A673 (cell line): ENCODE measurements at regions not wholly inside any gene's neighbourhood (a gene's known extent, or its start where the extent isn't known, plus 50 kb on each side); places are given as distances from the start of the nearest gene placed in this dataset.

ENCODE experiments used
- BruUV-seq: library from RNA; stranded (reverse); fragments of 400-500 nt; replicated peaks from 2 replicates; lab custom pipeline; 2021; lab: Mats Ljungman, UMichigan
- CTCF ChIA-PET: fragments of 300-600 bp; sonication (Branson Sonifier 250); formaldehyde crosslinking; loops from one replicate; lab custom pipeline; 2022; ENCODE audit warnings: antibody characterized with exemption; lab: Charles Lee
- POLR2A ChIA-PET: fragments of 300-600 bp; sonication (Branson Sonifier 250); formaldehyde crosslinking; loops from one replicate; lab custom pipeline; 2022; ENCODE audit warnings: antibody characterized with exemption; ENCODE audit not compliant: low non-redundant PET; lab: Charles Lee
- DNase-seq: peaks from one replicate; pipeline ENCODE4 v3.0.0-alpha.2; 2015; ENCODE audit warnings: low spot score
- H3K27ac ChIP-seq: fragments of 200-600 bp; sonication (generic); 2 replicates; pipeline ENCODE4 v1.5.1; 2016; ENCODE audit warnings: mixed run types, low read depth, mild to moderate bottlenecking, mixed read lengths, antibody characterized with exemption, low read length; ENCODE audit not compliant: poor library complexity, severe bottlenecking
- H3K27me3 ChIP-seq: fragments of 200-600 bp; sonication (generic); replicated peaks from 2 replicates; pipeline ENCODE4 v1.6.1; 2017; ENCODE audit warnings: mixed run types, low read depth, mild to moderate bottlenecking, mixed read lengths, antibody characterized with exemption, low read length; ENCODE audit not compliant: insufficient read depth, poor library complexity
- H3K36me3 ChIP-seq: fragments of 200-600 bp; sonication (generic); 2 replicates; pipeline ENCODE4 v1.6.1; 2016; ENCODE audit warnings: mixed run types, mild to moderate bottlenecking, mixed read lengths, antibody characterized with exemption, low read length; ENCODE audit not compliant: insufficient read depth, poor library complexity, severe bottlenecking
- H3K4me1 ChIP-seq: fragments of 200-600 bp; sonication (generic); 2 replicates; pipeline ENCODE4 v1.6.1; 2017; ENCODE audit warnings: mixed run types, mild to moderate bottlenecking, mixed read lengths, antibody characterized with exemption, low read length; ENCODE audit not compliant: insufficient read depth, poor library complexity, severe bottlenecking
- H3K4me3 ChIP-seq: fragments of 200-600 bp; sonication (generic); 2 replicates; pipeline ENCODE4 v1.5.1; 2016; ENCODE audit warnings: low read depth, mixed run types, mild to moderate bottlenecking, mixed read lengths, low read length; ENCODE audit not compliant: poor library complexity, severe bottlenecking
- H3K9me3 ChIP-seq: fragments of 200-600 bp; sonication (generic); 2 replicates; pipeline ENCODE4 v1.6.1; 2016; ENCODE audit warnings: mixed run types, low read depth, mild to moderate bottlenecking, mixed read lengths, antibody characterized with exemption, low read length; ENCODE audit not compliant: poor library complexity, severe bottlenecking
- EZH2 ChIP-seq: fragments of 200-600 bp; sonication (generic); IDR thresholded peaks from 2 replicates; pipeline ENCODE4 v1.6.1; 2017; ENCODE audit warnings: borderline replicate concordance, low read depth, mild to moderate bottlenecking, mixed read lengths, antibody characterized with exemption, low read length; ENCODE audit not compliant: poor library complexity, severe bottlenecking
- intact Hi-C: fragments of 100-400 bp; cut with micrococcal nuclease; formaldehyde crosslinking; loops from one replicate; pipeline ENCODE4 v1.10.0; 2022; ENCODE audit not compliant: unreplicated experiment
- TF ChIP-seq, protein P1 (sequence below): fragments of 300-800, 200-600 bp; sonication (generic); conservative IDR thresholded peaks from 2 replicates; pipeline ENCODE4 v1.5.1; 2017; ENCODE audit warnings: low read depth, mild to moderate bottlenecking, antibody characterized with exemption, low read length, moderate library complexity, mixed read lengths

DNA sequence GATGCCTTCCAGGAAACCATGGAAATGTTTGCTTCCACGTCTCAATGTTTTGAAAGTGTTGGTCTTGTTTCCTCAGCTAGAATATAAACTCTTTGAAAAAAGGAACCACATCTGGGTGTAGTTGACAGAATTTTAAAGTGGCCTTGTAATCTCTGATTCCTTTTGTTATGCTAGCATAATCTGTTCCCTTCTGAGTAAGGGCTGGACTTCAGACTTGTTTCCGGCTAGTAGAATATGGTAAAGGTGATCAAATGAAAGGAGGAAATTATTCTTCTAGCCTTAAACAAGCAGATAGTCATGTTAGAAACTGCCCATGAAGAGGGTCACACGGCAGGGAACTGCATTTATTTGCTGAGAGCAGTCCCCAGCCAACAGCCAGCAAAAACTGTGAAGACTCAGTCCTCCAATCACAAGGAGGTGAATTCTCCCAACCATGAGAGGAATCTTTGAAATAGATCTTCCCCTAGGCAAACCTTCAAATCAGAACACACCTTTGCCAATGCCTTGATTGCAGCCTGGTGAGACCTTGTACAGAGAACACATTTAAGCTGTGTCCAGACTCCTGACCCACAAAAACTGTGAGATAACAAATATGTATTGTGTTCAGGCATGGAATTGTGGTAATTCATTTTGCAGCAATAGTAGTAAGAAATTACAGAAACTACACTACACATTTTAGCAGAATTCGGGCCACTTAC, 316.9 kb upstream of the SP8 start:
- DNase-seq: no peak
- Histone ChIP-seq H3K27me3 (peaks cover 25% of the 10 kb centered on the region), H3K4me3 (no peak overlapping the region), H3K4me1 (no peaks in the 10 kb centered on the region), H3K9me3 (no peaks in the 10 kb centered on the region), H3K27ac (no peak overlapping the region), H3K36me3 (no peaks in the 10 kb centered on the region)
- TF ChIP-seq, protein P1, sequence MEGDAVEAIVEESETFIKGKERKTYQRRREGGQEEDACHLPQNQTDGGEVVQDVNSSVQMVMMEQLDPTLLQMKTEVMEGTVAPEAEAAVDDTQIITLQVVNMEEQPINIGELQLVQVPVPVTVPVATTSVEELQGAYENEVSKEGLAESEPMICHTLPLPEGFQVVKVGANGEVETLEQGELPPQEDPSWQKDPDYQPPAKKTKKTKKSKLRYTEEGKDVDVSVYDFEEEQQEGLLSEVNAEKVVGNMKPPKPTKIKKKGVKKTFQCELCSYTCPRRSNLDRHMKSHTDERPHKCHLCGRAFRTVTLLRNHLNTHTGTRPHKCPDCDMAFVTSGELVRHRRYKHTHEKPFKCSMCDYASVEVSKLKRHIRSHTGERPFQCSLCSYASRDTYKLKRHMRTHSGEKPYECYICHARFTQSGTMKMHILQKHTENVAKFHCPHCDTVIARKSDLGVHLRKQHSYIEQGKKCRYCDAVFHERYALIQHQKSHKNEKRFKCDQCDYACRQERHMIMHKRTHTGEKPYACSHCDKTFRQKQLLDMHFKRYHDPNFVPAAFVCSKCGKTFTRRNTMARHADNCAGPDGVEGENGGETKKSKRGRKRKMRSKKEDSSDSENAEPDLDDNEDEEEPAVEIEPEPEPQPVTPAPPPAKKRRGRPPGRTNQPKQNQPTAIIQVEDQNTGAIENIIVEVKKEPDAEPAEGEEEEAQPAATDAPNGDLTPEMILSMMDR: no peak
- TF ChIP-seq EZH2: no peak
- ChIA-PET CTCF (no interaction called here), POLR2A (no interaction called here)
- BruUV-seq: no TSS peak
- intact Hi-C loops: no loop called here

DNA sequence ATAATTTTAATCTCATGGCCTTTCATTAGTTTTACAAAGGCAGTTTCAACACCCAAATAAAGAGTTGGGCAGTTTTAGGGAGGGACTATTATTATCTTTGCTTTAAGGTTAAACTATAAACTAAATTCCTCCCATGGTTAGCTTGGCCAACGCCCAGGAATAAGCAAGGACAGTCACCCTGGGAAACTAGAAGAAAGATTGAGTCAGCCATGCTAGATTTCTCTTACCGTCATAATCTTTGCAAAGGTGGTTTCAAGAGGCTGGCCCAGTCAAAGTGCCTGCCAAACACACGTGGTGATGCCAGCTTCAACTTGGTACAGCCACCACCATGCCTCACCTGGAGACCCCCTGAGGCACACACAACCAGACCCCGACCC, 317.4 kb upstream of the SP8 start:
- Histone ChIP-seq H3K27me3 (peaks cover 26% of the 10 kb centered on the region), H3K36me3 (no peaks in the 10 kb centered on the region), H3K4me1 (no peaks in the 10 kb centered on the region), H3K27ac (no peak overlapping the region), H3K9me3 (no peaks in the 10 kb centered on the region), H3K4me3 (no peak overlapping the region)
- no peak for DNase-seq
- intact Hi-C loops: no loop called here
- no TSS peak for BruUV-seq
- ChIA-PET POLR2A (no interaction called here), CTCF (no interaction called here)
- no peak for TF ChIP-seq EZH2
- TF ChIP-seq, protein P1: no peak

DNA sequence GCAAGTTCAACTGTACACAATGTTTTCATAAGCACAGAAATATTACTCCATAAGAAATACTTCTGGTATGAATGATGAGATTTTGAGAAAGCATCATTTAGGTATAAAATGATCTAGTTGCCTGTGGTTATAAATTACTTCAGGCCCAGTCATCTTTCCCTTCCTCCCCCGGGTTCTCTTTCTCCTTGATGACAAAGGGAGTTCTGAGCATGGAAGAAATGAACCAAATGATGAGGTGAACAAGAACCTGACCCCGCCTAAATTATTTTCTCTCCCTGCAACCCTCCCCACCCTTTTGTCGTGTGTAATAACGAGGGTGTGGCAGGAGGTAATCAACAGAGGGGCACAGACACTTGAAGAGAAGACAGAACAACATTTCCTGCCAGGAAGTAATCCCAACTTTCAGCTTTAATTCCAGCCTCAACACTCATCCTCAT, 319.6 kb upstream of the SP8 start:
- BruUV-seq: no TSS peak

More for the DNA sequence above, 319.6 kb upstream of the SP8 start:
- Histone ChIP-seq H3K27me3 (peaks cover 36% of the 10 kb centered on the region), H3K4me1 (no peaks in the 10 kb centered on the region), H3K27ac (no peak overlapping the region), H3K9me3 (no peaks in the 10 kb centered on the region), H3K36me3 (no peaks in the 10 kb centered on the region), H3K4me3 (no peak overlapping the region)
- TF ChIP-seq EZH2: no peak
- TF ChIP-seq, protein P1: no peak
- ChIA-PET CTCF (no interaction called here), POLR2A (no interaction called here)
- intact Hi-C loops: no loop called here
- DNase-seq: no peak
